ENCODE measurements at regions not wholly inside any gene's neighbourhood (a gene's known extent, or its start where the extent isn't known, plus 50 kb on each side); places are given as distances from the start of the nearest gene placed in this dataset.
A peak's percentile ranks its signal among the peaks of the same experiment; 100 is the strongest.

DNA sequence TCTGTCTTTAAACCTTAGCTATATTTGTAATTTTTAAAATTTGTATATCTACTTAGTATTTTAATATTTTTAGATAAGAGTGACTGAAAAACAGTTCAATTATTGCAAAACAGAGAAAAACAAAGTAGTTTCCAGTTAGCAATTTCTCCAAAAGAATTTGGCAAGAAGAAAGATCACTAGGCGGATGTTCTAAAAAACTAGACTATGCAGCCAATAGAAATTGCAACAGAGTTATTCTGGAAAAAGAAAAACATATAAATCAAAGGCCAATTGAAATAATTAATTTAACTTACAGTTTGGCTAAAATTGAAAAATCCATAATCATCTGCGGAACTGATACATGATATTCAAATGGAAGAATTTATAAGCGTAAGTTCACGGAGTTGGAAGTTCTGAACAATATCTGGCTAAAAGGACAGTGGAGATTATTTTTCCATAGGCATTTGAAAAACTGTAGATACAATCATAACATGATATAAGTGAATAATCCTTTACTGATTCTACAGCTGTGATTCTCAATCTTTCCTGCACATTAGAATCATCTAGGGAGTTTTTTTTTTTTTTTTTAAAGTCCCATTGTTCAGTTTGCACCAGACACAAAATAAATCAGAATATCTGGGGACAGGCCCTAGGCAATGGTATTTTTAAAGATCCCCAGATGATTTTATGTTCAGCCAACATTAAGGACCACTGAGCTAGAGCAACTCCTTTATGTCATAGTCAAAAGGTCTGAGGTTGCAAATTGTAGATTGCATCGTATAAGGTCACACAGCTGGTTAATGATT is 605.1 kb upstream of the DAB2 start:
- DNase-seq, result no peak

DNA sequence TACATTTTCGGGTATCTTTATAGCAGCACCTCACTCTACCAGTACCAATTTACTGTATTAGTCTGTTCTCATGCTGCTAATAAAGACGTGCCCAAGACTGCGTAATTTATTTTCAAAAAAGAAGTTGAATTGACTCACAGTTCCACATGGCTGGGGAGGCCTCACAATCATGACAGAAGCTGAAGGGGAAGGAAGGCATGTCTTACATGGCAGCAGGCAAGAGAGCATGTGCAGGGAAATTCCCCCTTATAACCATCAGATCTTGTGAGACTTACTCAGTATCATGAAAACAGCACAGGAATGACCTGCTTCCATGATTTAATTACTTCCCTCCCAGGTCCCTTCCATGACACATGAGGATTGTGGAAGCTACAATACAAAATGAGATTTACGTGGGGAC is 602.6 kb upstream of the DAB2 start:
- no peak for DNase-seq

DNA sequence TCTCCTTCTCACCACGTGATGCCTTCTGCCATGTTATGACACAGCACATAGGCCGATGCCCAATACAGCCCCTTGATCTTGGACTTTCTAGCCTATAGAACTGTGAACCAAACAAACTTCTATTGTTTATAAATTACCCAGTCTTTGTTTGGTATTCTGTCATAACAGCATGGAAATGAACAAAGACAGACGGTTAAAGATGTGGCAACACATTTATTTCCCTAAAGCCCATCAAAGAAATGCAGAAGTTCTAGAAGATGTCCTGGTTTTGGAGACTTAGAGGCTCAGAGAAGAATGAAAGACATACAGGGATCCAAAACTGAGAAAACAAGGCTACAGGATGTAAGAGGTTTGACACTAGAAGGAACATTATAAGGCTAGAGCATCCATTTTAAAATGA is 600.8 kb upstream of the DAB2 start:
- DNase-seq, result no peak

DNA sequence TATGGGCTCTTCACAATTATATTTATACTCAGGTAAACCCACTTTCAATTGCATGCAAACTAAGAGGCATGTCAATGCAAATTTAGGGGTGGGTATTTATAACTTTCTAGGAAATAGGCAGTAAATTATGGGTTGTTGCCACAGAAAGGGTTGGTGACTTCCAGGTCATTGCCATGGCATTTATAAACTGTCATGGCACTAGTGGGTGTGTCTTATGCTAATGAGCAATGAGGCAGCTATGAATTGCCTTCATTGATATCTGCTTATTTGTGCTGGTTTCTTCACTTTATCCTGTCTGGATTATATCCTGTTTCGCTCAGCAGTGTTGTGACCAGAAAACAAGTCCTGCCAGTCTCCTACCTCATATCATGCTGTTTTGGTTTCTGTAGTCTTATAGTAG is 597.3 kb upstream of the DAB2 start:
- DNase-seq, result no peak

DNA sequence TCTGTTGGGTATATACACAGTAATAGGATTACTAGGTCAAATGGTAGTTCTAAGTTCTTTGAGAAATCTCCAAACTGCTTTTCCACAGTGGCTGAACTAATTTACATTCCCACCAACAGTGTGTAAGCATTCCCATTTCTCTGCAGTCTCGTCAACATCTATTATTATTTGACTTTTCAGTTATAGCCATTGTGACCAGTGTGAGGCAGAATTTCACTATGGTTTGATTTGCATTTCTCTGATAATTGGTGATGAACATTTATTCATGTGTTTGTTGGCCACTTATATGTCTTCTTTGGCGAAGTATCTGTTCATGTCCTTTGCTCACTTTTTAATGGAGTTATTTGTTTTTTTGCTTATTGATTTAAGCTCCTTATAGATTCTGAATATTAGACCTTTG is 596.2 kb upstream of the DAB2 start:
- DNase-seq, result no peak

DNA sequence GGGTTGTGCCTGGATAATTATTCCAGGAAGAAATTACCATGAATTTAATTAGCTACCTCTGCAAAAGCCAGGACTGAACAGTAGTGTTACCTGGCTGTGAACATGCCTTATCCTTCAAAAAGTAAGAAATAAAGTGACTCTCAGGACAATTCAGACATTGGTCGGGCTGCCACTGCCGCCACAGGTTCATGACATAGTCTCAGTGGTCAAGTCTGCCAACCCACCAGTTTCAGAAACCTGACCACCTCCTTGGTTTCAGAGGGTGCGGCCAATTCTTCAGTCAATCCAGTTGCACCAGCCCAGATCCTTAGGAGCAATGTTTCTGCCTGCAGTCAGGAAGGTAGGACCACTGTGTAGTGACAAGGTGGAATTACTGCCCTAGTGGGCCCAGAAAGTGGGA is 593.1 kb upstream of the DAB2 start:
- DNase-seq, result no peak

DNA sequence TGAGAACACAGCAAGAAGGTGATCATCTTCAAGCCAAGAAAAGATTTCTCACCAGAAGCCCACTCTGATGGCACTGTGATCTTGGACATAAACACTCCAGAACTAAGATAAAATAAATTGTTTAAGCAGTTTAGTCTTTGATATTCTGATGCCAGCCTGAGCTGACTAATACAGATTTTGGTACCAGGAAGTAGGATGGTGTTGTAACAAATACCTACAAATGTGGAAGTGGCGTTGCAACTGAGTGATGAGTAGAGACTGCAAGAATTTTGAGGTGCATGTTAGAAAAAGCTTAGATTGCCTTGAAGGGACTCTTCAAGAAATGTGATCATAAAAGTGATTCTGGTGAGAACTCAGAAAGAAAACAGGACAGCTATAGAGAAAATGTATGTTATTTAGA is 592.4 kb upstream of the DAB2 start:
- DNase-seq, result no peak

DNA sequence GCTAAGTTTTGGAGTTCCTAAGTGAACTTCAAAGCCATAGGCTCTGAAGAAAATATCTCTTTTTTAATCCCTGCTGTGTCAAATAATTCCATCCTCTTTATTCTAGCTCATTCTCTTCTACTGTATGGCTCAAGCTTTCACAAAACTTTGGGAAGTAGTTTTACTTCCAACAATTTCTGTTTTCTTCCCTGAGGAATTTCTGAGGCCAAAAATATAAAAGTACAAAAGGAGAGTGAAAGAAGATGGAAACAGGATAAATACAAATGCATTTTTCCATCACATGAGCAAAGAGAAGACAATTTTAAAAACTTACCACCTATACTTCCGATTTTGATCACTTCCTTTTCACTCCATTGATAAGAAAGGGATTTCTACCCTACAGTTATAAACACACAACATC is 585.7 kb upstream of the DAB2 start:
- no peak for DNase-seq

DNA sequence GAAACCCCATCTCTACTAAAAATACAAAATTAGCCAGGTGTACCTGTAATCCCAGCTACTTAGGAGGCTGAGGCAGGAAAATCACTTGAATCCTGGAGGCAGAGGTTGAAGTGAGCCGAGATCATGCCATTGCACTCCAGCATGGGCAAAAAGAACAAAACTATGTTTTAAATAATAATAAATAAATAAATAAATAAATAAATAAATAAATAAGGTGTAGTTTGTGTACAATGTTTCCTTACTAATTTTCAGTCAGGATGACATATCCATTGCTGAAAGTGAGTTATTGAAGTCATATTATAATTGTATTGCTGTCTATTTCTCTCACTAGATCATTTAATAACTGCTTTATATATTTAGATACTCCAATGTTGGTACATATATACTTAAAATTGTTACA is 581.5 kb upstream of the DAB2 start:
- DNase-seq, result no peak

DNA sequence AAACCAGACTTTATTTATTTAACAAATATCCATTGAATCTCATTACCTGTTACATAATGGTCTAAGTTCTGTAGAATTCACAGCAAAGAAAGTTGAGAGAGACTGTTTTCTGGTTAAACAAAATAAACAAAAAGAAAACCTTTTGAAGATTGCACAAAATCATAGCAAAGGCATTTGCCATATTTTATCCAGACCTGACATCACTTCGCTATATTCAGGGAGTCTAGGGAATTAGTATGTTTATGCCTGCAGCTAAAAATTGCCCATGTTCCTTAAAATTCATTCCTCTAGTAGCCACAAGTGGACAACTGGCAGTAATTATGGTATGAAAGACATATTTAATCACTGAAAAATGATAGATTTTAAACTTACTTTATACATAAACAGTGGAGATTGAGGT is 577.0 kb upstream of the DAB2 start:
- no peak for DNase-seq

DNA sequence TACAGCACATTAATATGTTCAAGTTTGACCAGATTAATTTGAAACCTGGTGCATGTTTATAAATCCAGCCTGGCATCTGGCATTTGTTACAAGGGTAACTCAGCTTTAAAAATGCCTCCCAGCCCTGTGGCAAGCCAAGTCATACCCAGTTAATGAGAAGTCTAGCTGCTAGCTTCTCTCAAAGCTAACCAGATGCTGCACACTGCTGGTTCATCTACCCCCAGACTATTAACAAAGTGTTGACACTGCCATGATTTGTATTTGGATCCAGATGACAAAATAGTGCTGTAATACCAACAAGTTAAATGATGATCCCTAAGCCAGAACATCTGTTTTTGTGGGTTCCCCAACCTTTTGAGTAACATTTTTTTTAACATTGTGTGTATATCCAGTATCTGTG is 573.7 kb upstream of the DAB2 start:
- no peak for DNase-seq

DNA sequence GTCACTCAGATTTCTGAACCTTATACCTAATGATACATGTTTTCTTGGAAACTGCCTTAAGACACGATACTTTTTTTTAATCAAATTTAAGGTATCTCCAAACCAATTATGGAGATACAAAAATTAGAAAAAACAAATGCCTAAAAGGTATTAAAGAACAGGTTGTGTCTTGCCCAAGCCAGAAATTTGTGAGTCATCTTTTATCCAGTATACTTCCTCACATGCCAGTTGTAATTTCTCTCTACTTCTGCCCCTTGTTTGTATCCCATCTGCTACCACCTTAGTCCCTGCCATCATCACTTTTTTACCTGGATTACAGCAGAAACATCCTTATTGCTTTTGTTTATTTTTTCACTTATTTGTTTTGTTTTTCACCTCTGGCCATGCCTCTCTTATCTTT is 571.2 kb upstream of the DAB2 start:
- DNase-seq, result no peak

DNA sequence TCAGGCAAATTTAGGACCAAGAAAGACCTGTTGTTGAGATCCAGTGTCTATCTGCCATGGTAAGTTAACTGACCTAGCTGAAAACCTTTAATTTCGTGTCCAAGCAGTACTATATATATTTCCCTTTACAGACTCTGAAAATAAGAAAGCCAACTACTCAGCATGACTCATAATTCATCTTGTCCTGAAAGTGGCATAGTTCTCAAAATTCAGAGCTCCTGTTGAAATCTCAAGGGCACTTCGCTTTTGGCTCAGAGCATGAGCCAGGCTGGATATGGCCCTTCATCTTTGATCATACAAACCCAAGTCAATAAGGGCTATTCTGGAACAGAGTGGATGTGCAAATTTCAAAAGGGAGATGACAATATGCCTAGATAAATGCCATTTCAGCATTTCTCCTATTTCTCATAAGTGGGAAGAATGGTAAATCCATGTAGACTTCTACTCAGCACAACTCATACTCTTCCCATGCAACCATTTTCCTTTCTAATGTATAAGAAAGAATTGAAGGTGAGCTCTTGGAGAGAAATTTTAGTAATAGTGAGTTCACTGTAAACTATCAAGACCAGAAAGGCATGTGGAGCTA is 567.9 kb upstream of the DAB2 start:
- DNase-seq, result no peak

DNA sequence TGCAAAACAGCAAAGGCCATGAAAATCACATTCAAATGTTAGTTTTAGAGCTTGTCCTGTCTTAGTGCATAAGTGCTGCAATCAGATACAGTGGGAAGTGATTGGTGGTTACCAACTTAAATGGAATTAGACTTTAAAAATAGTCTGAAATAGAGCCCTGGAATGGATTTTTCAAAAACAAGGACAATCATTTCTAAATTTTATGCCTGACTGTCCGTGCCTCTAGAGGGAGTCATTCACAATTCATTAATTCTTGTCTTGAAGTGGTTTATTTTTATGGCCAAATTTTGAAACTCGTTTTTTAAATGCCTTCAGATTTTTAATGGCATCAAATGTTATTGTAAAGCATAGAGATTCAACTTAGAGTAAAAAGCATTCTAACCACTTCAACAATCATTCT is 561.8 kb upstream of the DAB2 start:
- DNase-seq, result no peak

DNA sequence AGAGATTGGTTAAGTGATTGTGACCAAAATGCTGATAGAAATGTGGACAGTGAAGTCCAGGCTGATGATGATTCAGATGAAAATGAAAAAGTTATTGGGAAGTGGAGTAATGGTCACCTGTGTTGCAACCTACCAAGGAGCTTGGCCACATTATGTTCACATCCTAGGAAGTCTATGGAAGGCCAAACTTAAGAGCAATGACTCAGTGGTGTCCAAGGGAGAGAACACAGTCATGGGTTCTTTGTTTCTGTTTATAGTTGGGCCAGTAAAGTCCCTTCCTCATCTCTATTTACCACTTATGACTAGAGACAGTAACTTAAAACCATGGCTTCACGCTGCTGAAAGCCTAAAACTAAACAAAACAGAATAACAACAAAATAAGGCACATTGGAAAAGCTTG is 555.3 kb upstream of the DAB2 start:
- no peak for DNase-seq

DNA sequence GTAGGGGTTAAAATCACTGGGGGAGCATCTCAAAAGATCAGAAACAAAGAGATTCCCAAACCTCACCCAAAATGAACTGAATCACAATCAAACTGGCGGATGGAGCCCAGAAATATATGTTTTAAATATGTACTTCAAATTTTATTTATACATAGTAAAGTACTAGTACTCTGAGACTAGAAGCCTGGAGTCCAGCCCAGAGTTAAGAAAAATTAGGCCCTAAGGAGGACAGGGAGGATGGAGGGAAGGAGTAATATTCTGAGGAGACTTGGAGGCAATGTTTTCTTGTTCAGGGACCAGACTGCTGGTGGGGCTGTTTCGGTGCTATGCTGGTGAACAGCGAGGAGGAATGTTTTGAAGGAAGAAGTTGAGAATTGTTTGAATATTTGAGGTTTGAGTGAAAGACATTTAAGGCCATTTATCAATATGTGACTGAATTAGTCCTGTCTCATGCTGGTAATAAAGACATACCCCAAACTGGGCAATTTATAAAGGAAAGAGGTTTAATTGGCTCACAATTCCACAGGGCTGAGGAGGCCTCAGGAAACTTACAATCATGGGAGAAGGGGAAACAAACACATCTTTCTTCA is 552.4 kb upstream of the DAB2 start:
- no peak for DNase-seq

DNA sequence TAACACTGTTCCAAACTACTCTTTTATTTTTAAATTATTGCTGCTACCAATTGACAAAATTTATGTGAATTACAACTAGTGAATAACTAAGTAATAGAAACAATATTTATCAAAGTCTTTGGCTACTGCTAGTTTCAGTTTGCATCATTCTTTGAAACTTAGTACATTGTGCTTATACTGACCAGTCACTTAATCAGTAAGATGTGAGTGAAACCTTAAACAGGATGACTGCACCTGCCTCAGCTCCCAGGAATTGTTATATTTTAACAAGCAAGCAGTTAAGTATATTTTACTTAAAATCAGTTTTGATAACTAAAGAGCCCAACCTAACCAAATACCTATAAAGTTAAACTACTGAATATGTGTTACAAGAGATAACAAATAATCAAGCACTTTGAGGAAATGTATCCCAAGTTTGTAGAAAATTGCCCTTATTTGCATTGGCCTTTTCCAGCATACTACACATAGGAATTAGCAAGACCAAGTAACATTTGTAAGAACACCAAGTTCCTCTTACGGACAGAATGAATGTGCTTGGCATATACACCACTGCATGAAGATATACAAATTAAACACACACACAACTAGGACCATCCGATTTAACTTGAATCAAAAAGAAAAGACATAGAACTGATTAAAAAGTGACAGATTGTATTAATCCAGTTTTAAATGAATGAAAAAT is 545.5 kb upstream of the DAB2 start:
- no peak for DNase-seq

DNA sequence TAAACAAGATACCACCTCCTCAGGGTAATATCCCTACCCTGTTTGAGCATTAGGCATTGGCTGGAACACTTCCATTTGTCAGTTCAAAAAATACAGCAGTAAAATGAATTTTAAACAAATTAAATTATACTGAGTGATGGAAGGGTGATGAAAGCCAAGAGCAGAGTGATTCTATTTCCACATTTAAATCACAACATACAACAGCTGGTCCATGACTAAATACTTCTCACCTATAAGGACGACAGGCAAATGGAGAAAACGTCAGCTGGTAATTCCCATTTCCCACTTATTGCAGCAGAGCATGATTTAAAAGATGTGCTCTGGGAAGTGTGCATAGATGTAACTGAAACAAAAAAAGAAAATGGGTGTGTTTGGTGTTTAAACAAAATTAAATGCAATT is 543.6 kb upstream of the DAB2 start:
- DNase-seq, result no peak

DNA sequence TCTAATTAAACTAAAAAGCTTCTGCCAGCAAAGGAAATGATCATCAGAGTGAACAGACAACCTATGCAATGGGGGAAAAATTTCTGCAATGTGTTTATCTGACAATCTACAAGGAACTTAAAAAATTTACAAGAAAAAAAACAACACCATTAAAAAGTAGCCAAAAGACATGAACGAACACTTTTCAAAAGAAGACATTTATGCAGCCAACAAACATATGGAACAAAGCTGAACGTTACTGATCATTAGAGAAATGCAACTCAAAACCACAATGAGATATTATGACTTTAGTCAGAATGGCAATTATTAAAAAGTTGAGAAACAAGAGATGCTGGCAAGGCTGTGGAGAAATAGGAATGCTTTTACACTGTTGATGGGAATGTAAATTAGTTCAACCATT is 530.4 kb upstream of the DAB2 start:
- no peak for DNase-seq

DNA sequence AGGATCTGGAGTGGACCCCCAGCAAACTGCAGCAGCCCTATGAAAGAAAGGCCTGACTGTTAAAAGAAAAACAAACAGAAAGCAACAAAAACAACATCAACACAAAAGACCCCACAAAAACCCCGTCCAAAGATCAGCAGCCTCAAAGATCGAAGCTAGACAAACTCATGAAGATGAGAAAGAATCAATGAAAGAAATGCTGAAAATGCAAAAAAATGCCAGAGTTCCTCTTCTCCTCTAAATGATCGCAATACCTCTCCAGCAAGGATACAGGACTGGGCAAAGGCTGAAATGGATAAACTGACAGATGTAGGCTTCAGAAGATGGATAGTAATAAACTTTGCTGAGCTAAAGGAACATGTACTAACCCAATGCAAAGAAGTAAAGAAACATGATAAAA is 526.3 kb upstream of the DAB2 start:
- no peak for DNase-seq

DNA sequence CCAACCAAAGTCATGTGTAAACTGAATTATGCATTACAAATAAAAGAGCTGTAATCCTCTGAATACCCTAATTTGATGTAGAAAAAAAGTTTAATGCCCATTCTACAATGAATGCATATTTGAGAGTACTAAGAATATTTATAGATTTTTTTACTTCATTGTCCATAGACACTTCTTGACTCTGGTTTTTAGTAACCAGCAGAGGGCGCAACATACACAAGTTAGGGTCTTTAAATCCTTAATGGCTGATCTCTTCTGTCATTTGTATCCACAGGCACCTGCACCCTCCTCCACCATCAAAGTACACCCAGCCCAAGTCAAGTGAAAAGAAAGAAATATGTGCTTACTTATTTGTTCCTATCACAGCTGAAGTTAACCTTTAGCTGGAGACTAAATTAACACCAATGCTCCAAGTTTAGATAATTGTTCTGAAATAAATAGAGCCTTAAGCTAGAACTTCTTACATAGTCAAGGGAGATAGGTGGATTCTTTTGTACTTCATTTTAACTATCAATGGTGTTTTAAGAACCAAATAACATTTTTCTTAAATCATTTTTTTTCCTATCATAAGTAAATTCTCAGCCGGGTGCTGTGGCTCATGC is 524.2 kb upstream of the DAB2 start:
- DNase-seq, result peak in 3 of 4 experiments; percentile 0 to 17 (median 2)

DNA sequence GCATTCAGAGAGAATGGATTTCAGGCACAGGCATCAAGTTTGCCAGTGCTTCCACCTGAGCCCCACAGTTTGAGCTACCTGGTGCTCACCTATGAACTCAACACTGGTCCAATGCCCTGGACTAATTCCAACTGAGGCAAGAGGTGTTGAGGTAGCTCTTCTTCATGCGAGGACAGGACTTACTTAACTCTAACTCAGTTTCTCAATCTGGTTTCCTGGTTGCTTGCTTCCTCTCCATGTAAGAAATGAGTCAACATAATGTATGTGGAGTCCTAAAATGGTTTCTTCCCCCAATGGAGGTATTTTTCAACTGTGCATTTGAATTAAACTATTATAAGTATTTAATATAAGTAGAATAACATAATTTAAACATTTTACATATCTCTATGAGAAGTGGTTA is 523.6 kb upstream of the DAB2 start:
- no peak for DNase-seq

DNA sequence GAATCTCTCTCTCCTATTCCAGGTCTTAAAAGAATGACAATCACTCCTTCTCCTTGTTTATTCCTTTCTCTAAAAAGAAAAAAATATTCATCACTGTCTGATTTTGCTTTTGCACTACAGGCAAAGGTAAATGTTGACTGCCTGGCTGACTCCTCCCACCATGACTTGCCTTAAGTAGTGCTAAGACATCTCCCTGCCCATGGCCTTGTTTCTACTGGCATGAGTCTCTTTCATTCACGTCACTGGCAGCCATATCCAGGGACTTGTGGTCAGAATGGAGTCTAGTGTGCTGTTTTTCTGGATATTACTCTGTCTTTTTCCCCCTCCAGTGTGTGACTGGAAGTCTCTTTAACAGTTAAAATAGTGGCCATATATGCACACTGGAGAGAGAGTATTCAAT is 522.9 kb upstream of the DAB2 start:
- DNase-seq, result no peak
